BLaER1 treated with 17β-estradiol and CSF1 and Interleukin-3, amounts not matched to agents 10 nM and 100 nM (cell line): ENCODE measurements at regions not wholly inside any gene's neighbourhood (a gene's known extent, or its start where the extent isn't known, plus 50 kb on each side); places are given as distances from the start of the nearest gene placed in this dataset.
A peak's percentile ranks its signal among the peaks of the same experiment; 100 is the strongest.

Source experiments
- H3K27ac ChIP-seq, 11 experiments: shearing (Covaris generic); formaldehyde crosslinking; 2 replicates each; pipeline ENCODE4 v1.8.1; 2022
- H3K27me3 ChIP-seq, 11 experiments: shearing (Covaris generic); formaldehyde crosslinking; 2 replicates each; pipeline ENCODE4 v1.8.1; 2022
- H3K36me3 ChIP-seq, 11 experiments: shearing (Covaris generic); formaldehyde crosslinking; 2 replicates each; pipeline ENCODE4 v1.8.1; 2022
- H3K4me1 ChIP-seq, 10 experiments: shearing (Covaris generic); formaldehyde crosslinking; 2 replicates each; pipeline ENCODE4 v1.8.1; 2022
- H3K4me2 ChIP-seq, 11 experiments: shearing (Covaris generic); formaldehyde crosslinking; 2 replicates each; pipeline ENCODE4 v1.8.1; 2022
- H3K4me3 ChIP-seq, 10 experiments: shearing (Covaris generic); formaldehyde crosslinking; 2 replicates each; pipeline ENCODE4 v1.8.1; 2022
- H3K9ac ChIP-seq, 11 experiments: shearing (Covaris generic); formaldehyde crosslinking; 2 replicates each; pipeline ENCODE4 v1.8.1; 2022
- H3K9me3 ChIP-seq, 11 experiments: shearing (Covaris generic); formaldehyde crosslinking; replicated peaks in 1 of 11; 2 replicates each; pipeline ENCODE4 v1.8.1; 2022
- H4K20me1 ChIP-seq, 11 experiments: shearing (Covaris generic); formaldehyde crosslinking; 2 replicates each; pipeline ENCODE4 v1.8.1; 2022
- Cebpa-rat ChIP-seq, 11 experiments: shearing (Covaris generic); IDR thresholded peaks; 2 replicates each; pipeline ENCODE4 v1.8.1; 2022

DNA sequence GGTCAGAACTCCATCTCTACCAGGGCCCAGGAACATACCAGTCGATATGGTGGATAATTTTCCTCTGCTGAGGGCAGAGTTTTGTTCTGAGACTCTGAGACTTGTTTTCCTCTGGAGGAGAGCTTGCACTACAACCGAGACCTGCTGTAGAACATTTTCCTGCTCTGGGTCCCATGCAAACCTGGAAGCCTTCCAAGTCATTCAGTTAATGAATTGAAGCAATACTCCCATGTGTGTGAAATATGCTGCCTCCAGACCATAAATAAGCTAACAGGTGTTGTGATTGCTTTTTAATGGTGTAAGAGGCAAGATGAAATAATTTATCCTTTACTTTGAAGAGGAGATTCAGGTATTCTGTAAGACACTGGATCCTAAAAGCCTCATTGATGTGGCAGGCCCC, 372.8 kb downstream of the TMEM167A start:
- Histone ChIP-seq H3K27me3 (no peaks in the 10 kb centered on the region), H3K4me1 (no peaks in the 10 kb centered on the region), H4K20me1 (no peaks in the 10 kb centered on the region), H3K4me3 (no peak overlapping the region), H3K9ac (no peak overlapping the region), H3K9me3 (0 out of 22 replicates have a peak, but pooled peaks cover 0 to 5% (median 0%) of the 10 kb centered on the region in 11 experiments), H3K36me3 (no peaks in the 10 kb centered on the region), H3K4me2 (no peak overlapping the region), H3K27ac (no peak overlapping the region)
- no peak for TF ChIP-seq Cebpa-rat (IDR thresholded peaks at IDR 0.05)

DNA sequence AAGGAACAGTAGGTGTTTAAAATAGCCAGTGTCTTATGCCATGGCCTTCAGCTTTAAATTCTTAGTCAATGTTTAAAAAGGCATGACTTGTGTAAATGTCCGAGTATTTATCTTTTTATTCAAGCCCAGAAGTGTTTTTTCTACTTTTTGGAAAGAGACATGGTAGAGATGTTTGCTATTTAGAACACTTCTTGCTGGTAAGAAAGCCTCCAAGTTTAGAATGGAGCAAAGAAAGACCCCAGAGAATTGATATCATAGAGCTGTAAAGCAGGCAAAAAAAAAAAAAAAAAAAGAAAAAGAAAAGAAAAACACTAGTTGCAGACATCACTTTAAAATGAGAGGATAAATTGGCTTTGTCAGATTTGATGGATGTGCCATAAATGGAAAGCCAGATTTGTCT, 375.1 kb downstream of the TMEM167A start:
- Histone ChIP-seq H3K36me3 (no peaks in the 10 kb centered on the region), H4K20me1 (no peaks in the 10 kb centered on the region), H3K27ac (no peak overlapping the region), H3K9ac (no peak overlapping the region), H3K4me3 (no peak overlapping the region), H3K4me2 (no peak overlapping the region), H3K27me3 (no peaks in the 10 kb centered on the region), H3K9me3 (0 out of 22 replicates have a peak, but pooled peaks cover 0 to 5% (median 0%) of the 10 kb centered on the region in 11 experiments), H3K4me1 (no peaks in the 10 kb centered on the region)
- no peak for TF ChIP-seq Cebpa-rat (IDR thresholded peaks at IDR 0.05)

DNA sequence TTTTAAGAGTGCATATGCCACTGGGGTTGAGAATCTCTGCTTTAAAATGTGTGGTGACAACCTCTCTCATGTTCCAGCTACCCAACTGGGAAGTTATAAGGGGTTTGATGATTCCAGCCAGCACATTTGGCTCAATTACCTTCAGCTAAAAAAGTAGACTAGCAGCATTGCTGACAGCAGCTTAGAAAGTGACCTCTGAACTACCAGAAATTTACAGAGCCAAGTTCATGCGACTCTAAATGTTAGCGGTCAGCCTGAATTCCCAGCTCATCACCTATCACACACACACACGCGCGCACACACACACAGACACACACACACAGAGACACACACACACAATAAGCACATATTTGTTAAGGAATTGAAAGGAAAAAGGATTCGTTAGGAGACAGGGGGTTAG, 377.5 kb downstream of the TMEM167A start:
- no peak overlapping the region for H3K9ac ChIP-seq
- H3K4me3 ChIP-seq = no peak overlapping the region
- no peaks in the 10 kb centered on the region for H3K9me3 ChIP-seq
- no peaks in the 10 kb centered on the region for H3K36me3 ChIP-seq
- H3K4me2 ChIP-seq = no peak overlapping the region
- H3K4me1 ChIP-seq = no peaks in the 10 kb centered on the region; a peak in 1 of 20 replicates
- H4K20me1 ChIP-seq = no peaks in the 10 kb centered on the region
- no peak overlapping the region for H3K27ac ChIP-seq
- TF ChIP-seq Cebpa-rat (IDR thresholded peaks at IDR 0.05) = no peak
- H3K27me3 ChIP-seq = no peaks in the 10 kb centered on the region

DNA sequence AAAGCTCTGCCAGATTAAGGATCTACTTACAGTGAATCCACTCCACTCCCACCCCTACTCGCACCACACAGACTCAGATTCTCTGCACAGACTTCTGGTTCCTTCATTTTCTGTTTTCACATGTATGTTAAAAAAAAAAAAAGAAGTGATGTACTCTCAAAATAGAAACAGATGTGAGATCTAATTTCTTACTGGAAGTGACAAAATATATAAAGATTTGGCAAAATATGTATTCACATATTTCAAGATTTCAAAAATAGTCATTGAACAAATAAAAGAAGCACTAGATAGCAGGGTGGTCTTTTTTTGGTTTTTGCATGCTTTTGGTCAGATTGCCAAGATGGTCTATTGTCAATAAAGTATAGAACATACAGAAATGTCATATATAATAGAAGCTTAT, 379.2 kb downstream of the TMEM167A start:
- Histone ChIP-seq H3K4me1 (no peaks in the 10 kb centered on the region; a peak in 1 of 20 replicates), H3K27ac (no peak overlapping the region), H3K36me3 (no peaks in the 10 kb centered on the region), H3K4me2 (no peak overlapping the region), H3K4me3 (no peak overlapping the region), H3K27me3 (no peaks in the 10 kb centered on the region), H4K20me1 (no peaks in the 10 kb centered on the region), H3K9ac (no peak overlapping the region), H3K9me3 (no peaks in the 10 kb centered on the region)
- no peak for TF ChIP-seq Cebpa-rat (IDR thresholded peaks at IDR 0.05)

DNA sequence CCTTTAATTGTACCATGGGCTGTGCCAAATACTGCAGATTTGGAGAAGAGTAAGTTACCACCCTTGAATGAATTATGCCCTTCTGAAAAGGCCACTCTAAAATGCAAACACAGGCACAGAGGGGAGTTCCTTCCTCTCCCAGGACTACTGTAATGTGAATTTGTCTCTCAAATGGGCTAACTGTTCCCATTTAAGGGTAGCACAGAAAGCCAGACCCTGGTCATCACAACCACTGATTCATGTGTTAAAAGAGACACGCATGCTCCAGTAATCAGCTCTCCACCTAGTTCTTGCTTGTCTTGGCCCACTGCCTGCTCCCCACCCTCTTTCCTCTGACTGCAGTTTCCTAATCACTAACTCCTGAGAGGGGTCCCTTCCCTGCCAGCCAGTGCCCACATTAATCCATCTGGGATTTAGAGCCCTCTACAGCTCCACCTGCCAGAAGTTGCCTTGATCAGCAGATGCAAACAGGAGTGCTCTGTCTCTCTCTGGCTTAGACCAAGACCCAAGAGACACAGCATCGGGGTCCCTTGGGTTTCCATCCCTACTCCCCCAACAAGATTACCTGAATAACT, 382.4 kb downstream of the TMEM167A start:
- Histone ChIP-seq H3K4me1 (peaks cover 0 to 6% (median 0%) of the 10 kb centered on the region in 10 experiments; a peak in 3 of 20 replicates), H3K36me3 (no peaks in the 10 kb centered on the region), H3K4me2 (no peak overlapping the region), H3K9me3 (no peaks in the 10 kb centered on the region), H3K27me3 (no peaks in the 10 kb centered on the region), H3K9ac (no peak overlapping the region), H3K27ac (no peak overlapping the region), H4K20me1 (no peaks in the 10 kb centered on the region), H3K4me3 (no peak overlapping the region)
- no peak for TF ChIP-seq Cebpa-rat (IDR thresholded peaks at IDR 0.05)

DNA sequence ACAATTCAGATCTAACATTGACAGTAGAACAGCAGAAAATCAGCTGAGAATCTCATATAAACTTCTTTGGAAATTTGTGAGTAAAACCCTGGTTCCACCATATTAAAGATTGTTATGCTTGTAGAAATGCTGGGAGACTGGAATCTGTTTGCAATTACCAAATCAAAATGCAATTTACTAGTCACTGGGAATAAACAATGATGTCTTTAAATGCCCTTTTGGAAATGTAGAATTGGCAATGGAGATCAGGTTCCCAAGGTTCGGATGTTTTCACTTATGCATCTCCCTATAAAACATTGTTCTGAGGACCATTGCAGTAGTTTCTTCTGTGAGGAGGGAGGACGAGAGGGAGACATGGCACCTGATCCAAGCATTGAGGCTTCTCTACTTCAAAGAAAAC, 384.4 kb downstream of the TMEM167A start:
- no peak for TF ChIP-seq Cebpa-rat (IDR thresholded peaks at IDR 0.05)
- H3K27me3 ChIP-seq = no peaks in the 10 kb centered on the region
- H3K27ac ChIP-seq = no peak overlapping the region
- H3K9me3 ChIP-seq = no peaks in the 10 kb centered on the region
- no peak overlapping the region for H3K4me2 ChIP-seq
- H3K36me3 ChIP-seq = no peaks in the 10 kb centered on the region
- H3K4me3 ChIP-seq = no peak overlapping the region
- peaks cover 0 to 12% (median 0%) of the 10 kb centered on the region in 10 experiments; a peak in 4 of 20 replicates for H3K4me1 ChIP-seq
- H3K9ac ChIP-seq = no peak overlapping the region
- H4K20me1 ChIP-seq = no peaks in the 10 kb centered on the region

DNA sequence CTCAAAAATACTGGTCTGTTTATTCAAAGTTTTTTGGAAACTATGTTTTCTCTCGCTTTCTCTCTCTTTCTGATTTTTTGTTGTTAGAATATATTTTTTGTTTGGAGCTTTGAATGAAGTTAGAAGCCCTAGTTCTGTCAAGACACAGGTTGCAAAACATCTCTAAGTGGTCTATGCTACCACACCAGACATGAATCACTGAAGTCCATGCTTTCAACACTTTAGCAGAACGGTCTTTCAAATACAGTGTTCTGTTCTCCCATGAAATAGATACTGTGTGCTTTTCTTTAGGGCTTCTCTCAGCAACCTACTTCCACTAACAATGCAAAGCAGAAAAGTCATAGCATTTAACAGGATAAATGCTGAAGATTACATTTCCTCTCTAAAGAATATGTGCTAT, 392.5 kb downstream of the TMEM167A start:
- peaks cover 0 to 6% (median 0%) of the 10 kb centered on the region in 11 experiments; a peak in 3 of 22 replicates for H3K9me3 ChIP-seq
- peaks cover 0 to 6% (median 0%) of the 10 kb centered on the region in 10 experiments; a peak in 3 of 20 replicates for H3K4me1 ChIP-seq
- no peaks in the 10 kb centered on the region for H3K27me3 ChIP-seq
- H3K36me3 ChIP-seq = no peaks in the 10 kb centered on the region
- H4K20me1 ChIP-seq = no peaks in the 10 kb centered on the region
- no peak overlapping the region for H3K4me3 ChIP-seq
- TF ChIP-seq Cebpa-rat (IDR thresholded peaks at IDR 0.05) = no peak
- H3K9ac ChIP-seq = no peak overlapping the region
- H3K4me2 ChIP-seq = no peak overlapping the region
- no peak overlapping the region for H3K27ac ChIP-seq

DNA sequence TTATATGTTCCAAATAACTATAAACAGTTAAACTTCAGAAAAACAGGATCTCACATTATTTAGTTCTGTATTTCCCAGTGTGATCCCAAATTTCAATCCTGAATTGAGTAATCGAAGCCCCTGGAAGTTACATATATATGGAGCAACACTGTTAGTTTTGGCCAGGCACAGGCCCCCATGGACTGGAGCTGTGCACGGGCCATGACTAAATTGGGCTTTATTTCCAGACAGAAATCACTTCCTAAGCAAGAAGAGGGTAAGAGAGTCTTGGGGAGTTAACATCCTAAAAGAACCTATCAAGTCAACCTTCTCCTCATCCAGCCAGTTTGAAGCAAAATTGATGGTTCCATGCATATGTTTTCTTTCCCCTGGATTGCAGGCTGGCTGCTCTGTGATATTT, 393.0 kb downstream of the TMEM167A start:
- no peak for TF ChIP-seq Cebpa-rat (IDR thresholded peaks at IDR 0.05)
- H4K20me1 ChIP-seq = no peaks in the 10 kb centered on the region
- no peak overlapping the region for H3K9ac ChIP-seq

DNA sequence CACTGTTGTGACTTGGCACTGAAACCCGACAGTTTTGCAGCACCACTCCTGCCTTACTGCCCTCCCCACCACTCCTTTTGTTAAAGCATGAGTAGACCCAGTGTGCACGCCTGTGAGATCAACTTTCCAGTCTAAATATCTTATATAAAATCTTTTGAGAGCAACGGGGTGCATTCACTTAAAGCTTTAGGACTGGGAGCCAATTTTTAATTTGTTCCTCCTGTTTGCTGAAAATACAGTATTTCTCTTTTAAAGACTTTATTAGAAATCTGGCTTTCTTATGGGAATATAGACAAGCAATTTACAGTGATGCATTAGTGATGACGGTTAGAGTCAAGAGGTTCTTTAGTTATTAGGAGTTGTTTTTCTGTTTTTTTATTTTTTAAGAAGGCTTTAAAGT, 397.5 kb downstream of the TMEM167A start:
- Histone ChIP-seq H3K9me3 (peaks cover 0 to 6% (median 0%) of the 10 kb centered on the region in 11 experiments; a peak in 3 of 22 replicates), H3K9ac (no peak overlapping the region), H3K27ac (no peak overlapping the region), H4K20me1 (no peaks in the 10 kb centered on the region), H3K27me3 (no peaks in the 10 kb centered on the region), H3K4me2 (no peak overlapping the region), H3K4me1 (peaks cover 0 to 14% (median 10%) of the 10 kb centered on the region in 10 experiments; a peak in 12 of 20 replicates), H3K36me3 (no peaks in the 10 kb centered on the region), H3K4me3 (no peak overlapping the region)
- no peak for TF ChIP-seq Cebpa-rat (IDR thresholded peaks at IDR 0.05)

More for the DNA sequence above, 393.0 kb downstream of the TMEM167A start:
- no peak overlapping the region for H3K4me3 ChIP-seq
- H3K27me3 ChIP-seq = no peaks in the 10 kb centered on the region
- no peak overlapping the region for H3K27ac ChIP-seq
- H3K9me3 ChIP-seq = peaks cover 0 to 6% (median 0%) of the 10 kb centered on the region in 11 experiments; a peak in 3 of 22 replicates
- no peaks in the 10 kb centered on the region for H3K36me3 ChIP-seq
- no peak overlapping the region for H3K4me2 ChIP-seq
- H3K4me1 ChIP-seq = peaks cover 0 to 2% (median 0%) of the 10 kb centered on the region in 10 experiments; a peak in 1 of 20 replicates

DNA sequence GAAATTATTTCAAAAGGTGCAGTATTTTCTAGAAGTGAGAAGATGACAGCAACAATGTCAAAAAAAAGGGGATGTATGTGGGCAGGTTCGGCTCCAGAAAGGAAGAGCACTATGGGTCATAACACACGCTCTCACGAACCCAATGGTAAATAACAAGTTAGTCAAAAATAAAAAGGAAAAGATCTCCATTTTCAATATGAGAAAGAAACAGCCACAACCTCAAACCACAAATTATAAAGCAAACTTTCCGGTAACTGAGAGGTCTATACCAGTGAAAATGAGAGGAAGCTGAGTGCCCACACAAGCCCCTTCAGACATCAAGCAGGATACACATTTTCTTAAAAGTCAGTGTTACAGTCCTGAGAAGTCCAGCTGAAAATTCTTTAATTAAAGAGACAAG, 398.5 kb upstream of the RPS23 start:
- no peaks in the 10 kb centered on the region for H3K27me3 ChIP-seq
- no peaks in the 10 kb centered on the region for H3K36me3 ChIP-seq
- peaks cover 0 to 2% (median 0%) of the 10 kb centered on the region in 11 experiments; a peak in 3 of 22 replicates for H3K9me3 ChIP-seq
- no peak for TF ChIP-seq Cebpa-rat (IDR thresholded peaks at IDR 0.05)
- H3K4me3 ChIP-seq = no peak overlapping the region
- no peaks in the 10 kb centered on the region for H4K20me1 ChIP-seq
- peak overlapping the region in 10 of 11 experiments; percentile 5 to 52 (median 31); a peak in 14 of 22 replicates for H3K4me2 ChIP-seq
- no peak overlapping the region for H3K9ac ChIP-seq
- H3K27ac ChIP-seq = no peak overlapping the region
- H3K4me1 ChIP-seq = peaks cover 0 to 18% (median 10%) of the 10 kb centered on the region in 10 experiments; a peak in 12 of 20 replicates
